ENCODE measurements at regions not wholly inside any gene's neighbourhood (a gene's known extent, or its start where the extent isn't known, plus 50 kb on each side); places are given as distances from the start of the nearest gene placed in this dataset.
"Not testable (repeated sequence)": the region's sequence is repeated elsewhere in the genome, so short reads cannot be mapped to it uniquely, and the experiment has no call there.

GRCh38 chr4:66178906-66179305 lies 508.6 kb upstream of the EPHA5 start:
- DNase-seq (ENCODE audit: low read depth in 2 of 2): no peak

- DNase-seq (ENCODE audit: low read depth in 2 of 2): no peak
Measured at GRCh38 chr4:66169341-66169740, 499.1 kb upstream of the EPHA5 start.

GRCh38 chr4:66164869-66165268 lies 494.6 kb upstream of the EPHA5 start:
- DNase-seq (ENCODE audit: low read depth in 2 of 2): no peak

GRCh38 chr4:66160606-66161005 lies 490.3 kb upstream of the EPHA5 start:
- DNase-seq (ENCODE audit: low read depth in 2 of 2): no peak

GRCh38 chr4:66157594-66157993 lies 487.3 kb upstream of the EPHA5 start:
- no peak for DNase-seq (ENCODE audit: low read depth in 2 of 2)

GRCh38 chr4:66130042-66130441 lies 459.8 kb upstream of the EPHA5 start:
- no peak for DNase-seq (ENCODE audit: low read depth in 2 of 2)

- no peak for DNase-seq (ENCODE audit: low read depth in 2 of 2)
Measured at GRCh38 chr4:66123831-66124413, 453.6 kb upstream of the EPHA5 start.

- DNase-seq (ENCODE audit: low read depth in 2 of 2): no peak
Measured at GRCh38 chr4:66123190-66123589, 452.9 kb upstream of the EPHA5 start.

- DNase-seq (ENCODE audit: low read depth in 2 of 2): not testable (repeated sequence)
Measured at GRCh38 chr4:66115231-66115630, 444.9 kb upstream of the EPHA5 start.

- no peak for DNase-seq (ENCODE audit: low read depth in 2 of 2)
Measured at GRCh38 chr4:66108898-66109297, 438.6 kb upstream of the EPHA5 start.

- no peak for DNase-seq (ENCODE audit: low read depth in 2 of 2)
Measured at GRCh38 chr4:66097218-66097617, 426.9 kb upstream of the EPHA5 start.

- DNase-seq (ENCODE audit: low read depth in 2 of 2): no peak
Measured at GRCh38 chr4:66095065-66095464, 424.8 kb upstream of the EPHA5 start.

- no peak for DNase-seq (ENCODE audit: low read depth in 2 of 2)
Measured at GRCh38 chr4:66094070-66094469, 423.8 kb upstream of the EPHA5 start.

- no peak for DNase-seq (ENCODE audit: low read depth in 2 of 2)
Measured at GRCh38 chr4:66091786-66092185, 421.5 kb upstream of the EPHA5 start.

- no peak for DNase-seq (ENCODE audit: low read depth in 2 of 2)
Measured at GRCh38 chr4:66073961-66074360, 403.7 kb upstream of the EPHA5 start.

GRCh38 chr4:66071911-66072310 lies 401.6 kb upstream of the EPHA5 start:
- DNase-seq (ENCODE audit: low read depth in 2 of 2): no peak

GRCh38 chr4:66062921-66063320 lies 392.6 kb upstream of the EPHA5 start:
- DNase-seq (ENCODE audit: low read depth in 2 of 2): no peak

GRCh38 chr4:66062044-66062443 lies 391.8 kb upstream of the EPHA5 start:
- no peak for DNase-seq (ENCODE audit: low read depth in 2 of 2)

- DNase-seq (ENCODE audit: low read depth in 2 of 2): no peak
Measured at GRCh38 chr4:66059556-66059955, 389.3 kb upstream of the EPHA5 start.

GRCh38 chr4:66059136-66059535 lies 388.8 kb upstream of the EPHA5 start:
- no peak for DNase-seq (ENCODE audit: low read depth in 2 of 2)

- DNase-seq (ENCODE audit: low read depth in 2 of 2): no peak
Measured at GRCh38 chr4:66055999-66056398, 385.7 kb upstream of the EPHA5 start.

- DNase-seq (ENCODE audit: low read depth in 2 of 2): no peak
Measured at GRCh38 chr4:66052426-66052825, 382.1 kb upstream of the EPHA5 start.

- DNase-seq (ENCODE audit: low read depth in 2 of 2): no peak
Measured at GRCh38 chr4:66048861-66049260, 378.6 kb upstream of the EPHA5 start.

- DNase-seq (ENCODE audit: low read depth in 2 of 2): no peak
Measured at GRCh38 chr4:66045913-66046312, 375.6 kb upstream of the EPHA5 start.

Measured in stimulated activated CD8-positive, alpha-beta memory T cell treated with anti-CD3 and anti-CD28 coated beads, Interleukin-2, amount 100 ng/mL, for 48 hours (primary cell).